Breast epithelium (tissue), 4 donors: ENCODE measurements at regions not wholly inside any gene's neighbourhood (a gene's known extent, or its start where the extent isn't known, plus 50 kb on each side); places are given as distances from the start of the nearest gene placed in this dataset.

Source experiments
- DNase-seq, 2 donors: peaks; one replicate each; pipeline ENCODE4 v3.0.0-alpha.2; 2019; ENCODE audit warnings: low spot score in 2 of 2
- H3K27ac ChIP-seq, 2 donors: fragments of 200-600 bp; sonication (generic) in 1 of 2; one replicate each; pipeline ENCODE4 v1.5.1; 2016 to 2019; ENCODE audit warnings: mild to moderate bottlenecking in 1 of 2
- H3K27me3 ChIP-seq, 2 donors: fragments of 200-600 bp; sonication (generic) in 1 of 2; one replicate each; pipeline versions ENCODE4 v1.5.1 to v1.6.0; 2017 to 2019; ENCODE audit warnings: control low read depth in 1 of 2, mild to moderate bottlenecking in 1 of 2
- H3K36me3 ChIP-seq: fragments of 200-600 bp; one replicate; pipeline ENCODE4 v1.5.1; 2019
- H3K4me1 ChIP-seq, 2 donors: fragments of 200-600 bp; sonication (generic); one replicate each; pipeline ENCODE4 v1.5.1; 2016 to 2019; ENCODE audit warnings: control low read depth in 1 of 2
- H3K4me3 ChIP-seq, 3 donors: fragments of 200-600 bp; sonication (generic); 1 replicate in 2 of 3; 2 replicates in 1 of 3; pipeline ENCODE4 v1.5.1; 2016 to 2019; ENCODE audit warnings: mild to moderate bottlenecking in 3 of 3, moderate library complexity in 2 of 3
- H3K9me3 ChIP-seq, 2 donors: fragments of 200-600 bp; sonication (generic) in 1 of 2; one replicate each; pipeline ENCODE4 v1.5.1; 2016 to 2019; ENCODE audit warnings: control low read depth in 1 of 2
- CTCF ChIP-seq, 3 donors: fragments of 450-650 bp; IDR thresholded peaks; one replicate each; pipeline ENCODE4 v1.5.1; 2016 to 2017; ENCODE audit warnings: antibody characterized with exemption in 3 of 3, mild to moderate bottlenecking in 3 of 3, moderate library complexity in 3 of 3
- POLR2A ChIP-seq: fragments of 450-650 bp; IDR thresholded peaks from one replicate; pipeline ENCODE4 v1.6.1; 2016; ENCODE audit warnings: antibody characterized with exemption, mild to moderate bottlenecking, moderate library complexity
- POLR2AphosphoS5 ChIP-seq, 3 donors: sonication (generic); formaldehyde crosslinking; IDR thresholded peaks; one replicate each; pipeline ENCODE4 v1.6.1; 2017; ENCODE audit warnings: antibody characterized with exemption in 3 of 3
- intact Hi-C: fragments of 100-400 bp; cut with DNase I; formaldehyde crosslinking; loops from one replicate; pipeline ENCODE4 v1.15.1; 2023; ENCODE audit warnings: low total_unique reads

DNA sequence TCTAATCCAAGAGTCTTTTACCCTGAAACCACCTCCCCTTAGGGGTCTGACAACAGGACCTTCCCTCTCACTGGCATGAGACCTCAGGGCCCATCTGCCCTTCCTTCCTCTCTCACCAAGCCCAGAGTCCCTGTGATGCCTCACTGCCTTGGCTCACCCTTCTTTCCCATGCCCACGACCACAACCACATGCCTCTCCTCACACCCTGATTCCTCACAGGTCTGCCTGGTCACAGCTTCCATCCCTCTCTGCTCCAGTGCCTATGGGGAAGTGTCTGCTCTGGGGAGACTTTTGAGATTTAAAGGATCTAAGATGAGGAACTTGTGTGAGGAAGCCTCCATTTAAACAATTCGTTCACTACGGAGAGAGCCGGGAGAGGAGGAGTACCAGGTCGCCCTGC, 98.9 kb upstream of the SH3BP4 start:
- DNase-seq: no peak
- Histone ChIP-seq H3K36me3 (no peaks in the 10 kb centered on the region), H3K27me3 (no peaks in the 10 kb centered on the region), H3K4me1 (no peaks in the 10 kb centered on the region), H3K27ac (no peak overlapping the region), H3K9me3 (no peaks in the 10 kb centered on the region), H3K4me3 (no peak overlapping the region)
- intact Hi-C loops: no loop called here
- TF ChIP-seq CTCF (IDR thresholded peaks at IDR 0.05) (no peak), POLR2A (no peak), POLR2AphosphoS5 (IDR thresholded peaks at IDR 0.05) (no peak)

- H3K27ac ChIP-seq: no peak overlapping the region
- intact Hi-C loops: no loop called here
- no peak overlapping the region for H3K4me3 ChIP-seq
- H3K27me3 ChIP-seq: no peaks in the 10 kb centered on the region
- H3K9me3 ChIP-seq: no peaks in the 10 kb centered on the region
- no peaks in the 10 kb centered on the region for H3K36me3 ChIP-seq
- TF ChIP-seq CTCF (IDR thresholded peaks at IDR 0.05) (no peak), POLR2AphosphoS5 (IDR thresholded peaks at IDR 0.05) (no peak), POLR2A (no peak)
- no peaks in the 10 kb centered on the region for H3K4me1 ChIP-seq
- no peak for DNase-seq
These were observed 99.8 kb upstream of the SH3BP4 start for GRCh38 chr2:234852035-234852434.

DNA sequence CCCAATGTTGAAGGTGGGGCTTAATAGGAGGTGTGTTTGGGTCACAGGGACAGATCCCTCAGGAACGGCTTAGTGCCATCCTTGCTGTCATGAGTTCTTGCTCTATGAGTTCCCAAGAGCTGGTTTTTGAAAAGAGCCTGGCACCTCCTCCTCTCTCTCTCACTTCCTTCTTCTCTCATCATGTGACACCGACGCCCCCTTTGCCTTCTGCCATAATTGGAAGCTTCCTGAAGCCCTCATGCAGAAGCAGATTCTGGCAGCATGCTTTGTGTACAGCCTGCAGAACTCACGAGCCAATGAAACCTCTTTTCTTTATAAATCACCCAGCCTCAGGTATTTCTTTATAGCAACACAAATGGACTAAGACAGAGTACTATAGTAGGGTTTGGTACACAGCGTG, 100.4 kb upstream of the SH3BP4 start:
- Histone ChIP-seq H3K4me3 (no peak overlapping the region), H3K9me3 (no peaks in the 10 kb centered on the region), H3K36me3 (no peaks in the 10 kb centered on the region), H3K27ac (no peak overlapping the region), H3K4me1 (no peaks in the 10 kb centered on the region), H3K27me3 (no peaks in the 10 kb centered on the region)
- DNase-seq: no peak
- TF ChIP-seq CTCF (IDR thresholded peaks at IDR 0.05) (no peak), POLR2AphosphoS5 (IDR thresholded peaks at IDR 0.05) (no peak), POLR2A (no peak)
- intact Hi-C loops: no loop called here

DNA sequence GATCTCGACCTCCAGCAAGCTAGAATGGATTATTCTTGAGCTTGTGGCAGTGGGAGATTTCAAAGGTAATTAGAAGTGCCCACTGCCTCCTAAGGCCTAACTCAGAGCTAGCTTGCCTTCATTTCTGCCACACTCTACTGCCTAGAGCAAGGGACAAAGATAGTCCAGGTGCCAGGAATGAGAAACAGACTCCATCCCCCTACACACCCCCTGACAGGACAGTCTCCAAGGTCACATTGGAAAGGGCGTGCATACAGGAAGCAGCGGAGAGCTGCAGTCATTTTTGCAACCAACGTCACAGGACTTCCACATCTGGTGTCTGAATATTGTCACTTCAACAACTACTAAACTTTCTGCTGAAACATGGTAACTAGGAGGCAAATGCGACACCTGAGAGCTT, 101.0 kb upstream of the SH3BP4 start:
- TF ChIP-seq POLR2AphosphoS5 (IDR thresholded peaks at IDR 0.05) (no peak), POLR2A (no peak), CTCF (IDR thresholded peaks at IDR 0.05) (no peak)
- no peak overlapping the region for H3K27ac ChIP-seq
- H3K27me3 ChIP-seq: no peaks in the 10 kb centered on the region
- H3K9me3 ChIP-seq: no peaks in the 10 kb centered on the region
- H3K36me3 ChIP-seq: no peaks in the 10 kb centered on the region
- no peaks in the 10 kb centered on the region for H3K4me1 ChIP-seq
- intact Hi-C loops: no loop called here
- DNase-seq: no peak
- H3K4me3 ChIP-seq: no peak overlapping the region

- TF ChIP-seq POLR2AphosphoS5 (IDR thresholded peaks at IDR 0.05) (no peak), POLR2A (no peak)
- intact Hi-C loops: no loop called here
These were observed 102.1 kb upstream of the SH3BP4 start for GRCh38 chr2:234849678-234850077.

GRCh38 chr2:234848578-234848977, 103.2 kb upstream of the SH3BP4 start:
- Histone ChIP-seq H3K9me3 (no peaks in the 10 kb centered on the region), H3K27ac (no peak overlapping the region), H3K27me3 (no peaks in the 10 kb centered on the region), H3K4me3 (no peak overlapping the region), H3K4me1 (no peaks in the 10 kb centered on the region), H3K36me3 (no peaks in the 10 kb centered on the region)
- no peak for TF ChIP-seq POLR2AphosphoS5 (IDR thresholded peaks at IDR 0.05)
- TF ChIP-seq CTCF (IDR thresholded peaks at IDR 0.05): no peak
- TF ChIP-seq POLR2A: no peak
- intact Hi-C loops: no loop called here
- DNase-seq: no peak

More at GRCh38 chr2:234849678-234850077, 102.1 kb upstream of the SH3BP4 start:
- H3K36me3 ChIP-seq: no peaks in the 10 kb centered on the region
- H3K9me3 ChIP-seq: no peaks in the 10 kb centered on the region
- no peaks in the 10 kb centered on the region for H3K27me3 ChIP-seq
- no peak overlapping the region for H3K27ac ChIP-seq
- no peaks in the 10 kb centered on the region for H3K4me1 ChIP-seq
- no peak overlapping the region for H3K4me3 ChIP-seq
- DNase-seq: no peak
